Vagina (tissue), 2 donors: ENCODE measurements at regions not wholly inside any gene's neighbourhood (a gene's known extent, or its start where the extent isn't known, plus 50 kb on each side); places are given as distances from the start of the nearest gene placed in this dataset.

Experiments used
- CTCF ChIP-seq, 3 experiments: fragments of 450-650 bp in 2 of 3; fragments of 200-600 bp in 1 of 3; sonication (generic) in 1 of 3; IDR thresholded peaks; one replicate each; pipeline ENCODE4 v1.5.1; 2017 to 2019; ENCODE audit warnings: antibody characterized with exemption in 3 of 3, mild to moderate bottlenecking in 2 of 3, moderate library complexity in 2 of 3
- POLR2A ChIP-seq, 2 donors: fragments of 450-650 bp; IDR thresholded peaks; one replicate each; pipeline ENCODE4 v1.6.1; 2017; ENCODE audit warnings: antibody characterized with exemption in 2 of 2, mild to moderate bottlenecking in 2 of 2, moderate library complexity in 2 of 2
- POLR2AphosphoS5 ChIP-seq, 2 donors: sonication (generic); formaldehyde crosslinking; IDR thresholded peaks; one replicate each; pipeline ENCODE4 v1.9.0; 2017; ENCODE audit warnings: antibody characterized with exemption in 2 of 2, mild to moderate bottlenecking in 2 of 2, low read depth in 1 of 2; ENCODE audit not compliant: insufficient read depth in 1 of 2

DNA sequence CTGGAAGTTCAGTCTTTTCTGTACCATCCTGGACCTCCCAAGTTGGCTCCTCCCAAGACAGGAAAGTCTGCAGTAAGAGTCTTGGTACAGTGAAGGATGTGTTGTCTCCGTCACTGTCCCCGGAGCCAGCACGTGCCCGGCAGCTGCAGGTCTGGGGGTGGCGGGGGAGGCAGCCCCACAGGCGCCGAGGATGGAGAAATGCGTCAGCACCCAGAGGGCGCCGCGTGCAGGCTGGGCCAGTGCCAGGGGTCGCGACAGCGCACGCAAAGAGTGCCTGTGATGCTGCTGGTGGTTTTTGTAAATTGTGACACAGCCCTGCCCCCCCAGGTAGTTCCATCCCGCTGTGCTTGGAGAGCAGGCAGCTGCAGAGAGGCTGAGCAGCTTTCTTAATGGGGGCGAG is 1200.5 kb downstream of the BRD1 start:
- TF ChIP-seq POLR2AphosphoS5 (IDR thresholded peaks at IDR 0.05; ENCODE audit: insufficient read depth in 1 of 2, low read depth in 1 of 2) (no peak), CTCF (IDR thresholded peaks at IDR 0.05) (no peak), POLR2A (IDR thresholded peaks at IDR 0.05) (no peak)
